ENCODE measurements at regions not wholly inside any gene's neighbourhood (a gene's known extent, or its start where the extent isn't known, plus 50 kb on each side); places are given as distances from the start of the nearest gene placed in this dataset.

DNA sequence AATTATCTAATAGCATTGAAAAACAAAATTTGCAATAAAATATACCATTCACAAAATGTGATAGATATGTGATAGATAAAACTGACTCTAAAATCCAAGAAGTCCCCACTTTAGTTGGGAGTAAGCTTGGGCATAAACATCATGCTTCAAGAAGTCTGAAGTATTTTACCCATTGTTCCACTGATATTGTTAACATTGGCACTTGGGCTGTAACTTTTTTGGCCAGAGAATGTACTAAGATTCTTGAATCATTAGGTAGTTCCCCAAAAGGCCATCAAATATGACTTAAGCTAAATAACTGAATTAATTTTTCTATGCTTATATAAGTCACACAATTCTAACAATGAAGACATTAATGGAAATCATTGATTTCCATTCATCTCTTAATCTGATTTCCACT is 413.6 kb downstream of the CDH2 start:
- Histone ChIP-seq H3K36me3 (ENCODE audit: control insufficient read depth in 2 of 2, insufficient read depth in 2 of 2, low read length in 1 of 2) (no peaks in the 10 kb centered on the region), H3K4me1 (ENCODE audit: control insufficient read depth, insufficient read depth, low read length) (no peaks in the 10 kb centered on the region), H3K9me3 (replicated peaks; ENCODE audit: control insufficient read depth, insufficient read depth, low read length) (no peaks in the 10 kb centered on the region), H3K4me3 (no peak overlapping the region), H3K4me2 (ENCODE audit: control insufficient read depth, insufficient read depth) (no peak overlapping the region), H3K9ac (ENCODE audit: control insufficient read depth, insufficient read depth, low read length) (no peak overlapping the region), H3K79me2 (ENCODE audit: control insufficient read depth, insufficient read depth, low read length) (no peaks in the 10 kb centered on the region), H2AFZ (ENCODE audit: control insufficient read depth, low read depth, low read length) (no peak overlapping the region), H3K27me3 (replicated peaks in 1 of 2; ENCODE audit: control insufficient read depth in 2 of 2, insufficient read depth in 2 of 2, low read length in 1 of 2) (no peaks in the 10 kb centered on the region), H3K27ac (ENCODE audit: control insufficient read depth, insufficient read depth) (no peak overlapping the region), H4K20me1 (ENCODE audit: control insufficient read depth, insufficient read depth) (no peaks in the 10 kb centered on the region)
- CTCF ChIA-PET = interaction anchor here (1.0 to 2.5 kb wide), 3 partner anchors 10 to 159 kb away, joined by 3 to 7 read pairs (median 3); no protein-coding TSS in a partner anchor
- no TSS peak for BruUV-seq (replicated peaks)
- DNase-seq (ENCODE audit: low read depth, low spot score) = no peak
- intact Hi-C loops (cut with micrococcal nuclease; ENCODE audit: unreplicated experiment) (no loop called here), in situ Hi-C loops (cut with MboI) (no loop called here)
- POLR2A ChIA-PET = no interaction called here
- ATAC-seq = no peak
- FAIRE-seq = no peak
- RAD21 ChIA-PET (ENCODE audit: unreplicated experiment) = no interaction called here
- TF ChIP-seq NBN (IDR thresholded peaks at IDR 0.05) (no peak), ZNF24 (IDR thresholded peaks at IDR 0.05) (no peak), BCL11A (IDR thresholded peaks at IDR 0.05; ENCODE audit: low read depth, low read length) (no peak), TCF12 (IDR thresholded peaks at IDR 0.05; ENCODE audit: low read depth, low read length) (no peak), SUZ12 (IDR thresholded peaks at IDR 0.05; ENCODE audit: unreplicated experiment) (no peak), BRCA1 (IDR thresholded peaks at IDR 0.05; ENCODE audit: low read depth, low read length) (no peak), RCOR1 (conservative IDR thresholded peaks at IDR 0.05; ENCODE audit: low read depth, low read length) (no peak), EGR1 (IDR thresholded peaks at IDR 0.05; ENCODE audit: borderline replicate concordance in 1 of 2, low read depth in 2 of 2, low read length in 2 of 2) (no peak), SKIL (IDR thresholded peaks at IDR 0.05; ENCODE audit: low read depth, poor library complexity, severe bottlenecking) (no peak), MTA3 (IDR thresholded peaks at IDR 0.05; ENCODE audit: borderline replicate concordance, low read length) (no peak), RELA (IDR thresholded peaks at IDR 0.05; ENCODE audit: borderline replicate concordance, partially characterized antibody) (no peak), MXI1 (IDR thresholded peaks at IDR 0.05; ENCODE audit: low read depth, low read length) (no peak)
- TF ChIP-seq, protein P1, sequence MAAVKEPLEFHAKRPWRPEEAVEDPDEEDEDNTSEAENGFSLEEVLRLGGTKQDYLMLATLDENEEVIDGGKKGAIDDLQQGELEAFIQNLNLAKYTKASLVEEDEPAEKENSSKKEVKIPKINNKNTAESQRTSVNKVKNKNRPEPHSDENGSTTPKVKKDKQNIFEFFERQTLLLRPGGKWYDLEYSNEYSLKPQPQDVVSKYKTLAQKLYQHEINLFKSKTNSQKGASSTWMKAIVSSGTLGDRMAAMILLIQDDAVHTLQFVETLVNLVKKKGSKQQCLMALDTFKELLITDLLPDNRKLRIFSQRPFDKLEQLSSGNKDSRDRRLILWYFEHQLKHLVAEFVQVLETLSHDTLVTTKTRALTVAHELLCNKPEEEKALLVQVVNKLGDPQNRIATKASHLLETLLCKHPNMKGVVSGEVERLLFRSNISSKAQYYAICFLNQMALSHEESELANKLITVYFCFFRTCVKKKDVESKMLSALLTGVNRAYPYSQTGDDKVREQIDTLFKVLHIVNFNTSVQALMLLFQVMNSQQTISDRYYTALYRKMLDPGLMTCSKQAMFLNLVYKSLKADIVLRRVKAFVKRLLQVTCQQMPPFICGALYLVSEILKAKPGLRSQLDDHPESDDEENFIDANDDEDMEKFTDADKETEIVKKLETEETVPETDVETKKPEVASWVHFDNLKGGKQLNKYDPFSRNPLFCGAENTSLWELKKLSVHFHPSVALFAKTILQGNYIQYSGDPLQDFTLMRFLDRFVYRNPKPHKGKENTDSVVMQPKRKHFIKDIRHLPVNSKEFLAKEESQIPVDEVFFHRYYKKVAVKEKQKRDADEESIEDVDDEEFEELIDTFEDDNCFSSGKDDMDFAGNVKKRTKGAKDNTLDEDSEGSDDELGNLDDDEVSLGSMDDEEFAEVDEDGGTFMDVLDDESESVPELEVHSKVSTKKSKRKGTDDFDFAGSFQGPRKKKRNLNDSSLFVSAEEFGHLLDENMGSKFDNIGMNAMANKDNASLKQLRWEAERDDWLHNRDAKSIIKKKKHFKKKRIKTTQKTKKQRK (IDR thresholded peaks at IDR 0.05; ENCODE audit: low read depth, low read length) = no peak
- TF ChIP-seq, protein P2, sequence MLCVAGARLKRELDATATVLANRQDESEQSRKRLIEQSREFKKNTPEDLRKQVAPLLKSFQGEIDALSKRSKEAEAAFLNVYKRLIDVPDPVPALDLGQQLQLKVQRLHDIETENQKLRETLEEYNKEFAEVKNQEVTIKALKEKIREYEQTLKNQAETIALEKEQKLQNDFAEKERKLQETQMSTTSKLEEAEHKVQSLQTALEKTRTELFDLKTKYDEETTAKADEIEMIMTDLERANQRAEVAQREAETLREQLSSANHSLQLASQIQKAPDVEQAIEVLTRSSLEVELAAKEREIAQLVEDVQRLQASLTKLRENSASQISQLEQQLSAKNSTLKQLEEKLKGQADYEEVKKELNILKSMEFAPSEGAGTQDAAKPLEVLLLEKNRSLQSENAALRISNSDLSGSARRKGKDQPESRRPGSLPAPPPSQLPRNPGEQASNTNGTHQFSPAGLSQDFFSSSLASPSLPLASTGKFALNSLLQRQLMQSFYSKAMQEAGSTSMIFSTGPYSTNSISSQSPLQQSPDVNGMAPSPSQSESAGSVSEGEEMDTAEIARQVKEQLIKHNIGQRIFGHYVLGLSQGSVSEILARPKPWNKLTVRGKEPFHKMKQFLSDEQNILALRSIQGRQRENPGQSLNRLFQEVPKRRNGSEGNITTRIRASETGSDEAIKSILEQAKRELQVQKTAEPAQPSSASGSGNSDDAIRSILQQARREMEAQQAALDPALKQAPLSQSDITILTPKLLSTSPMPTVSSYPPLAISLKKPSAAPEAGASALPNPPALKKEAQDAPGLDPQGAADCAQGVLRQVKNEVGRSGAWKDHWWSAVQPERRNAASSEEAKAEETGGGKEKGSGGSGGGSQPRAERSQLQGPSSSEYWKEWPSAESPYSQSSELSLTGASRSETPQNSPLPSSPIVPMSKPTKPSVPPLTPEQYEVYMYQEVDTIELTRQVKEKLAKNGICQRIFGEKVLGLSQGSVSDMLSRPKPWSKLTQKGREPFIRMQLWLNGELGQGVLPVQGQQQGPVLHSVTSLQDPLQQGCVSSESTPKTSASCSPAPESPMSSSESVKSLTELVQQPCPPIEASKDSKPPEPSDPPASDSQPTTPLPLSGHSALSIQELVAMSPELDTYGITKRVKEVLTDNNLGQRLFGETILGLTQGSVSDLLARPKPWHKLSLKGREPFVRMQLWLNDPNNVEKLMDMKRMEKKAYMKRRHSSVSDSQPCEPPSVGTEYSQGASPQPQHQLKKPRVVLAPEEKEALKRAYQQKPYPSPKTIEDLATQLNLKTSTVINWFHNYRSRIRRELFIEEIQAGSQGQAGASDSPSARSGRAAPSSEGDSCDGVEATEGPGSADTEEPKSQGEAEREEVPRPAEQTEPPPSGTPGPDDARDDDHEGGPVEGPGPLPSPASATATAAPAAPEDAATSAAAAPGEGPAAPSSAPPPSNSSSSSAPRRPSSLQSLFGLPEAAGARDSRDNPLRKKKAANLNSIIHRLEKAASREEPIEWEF (IDR thresholded peaks at IDR 0.05; ENCODE audit: insufficient replicate concordance, low read depth, low read length) = no peak
- SMC1A ChIA-PET (ENCODE audit: uncharacterized antibody, unreplicated experiment) = no interaction called here

Data from GM12878 (cell line).